Cardiac muscle cell (in vitro differentiated cells and primary cell): ENCODE measurements at regions not wholly inside any gene's neighbourhood (a gene's known extent, or its start where the extent isn't known, plus 50 kb on each side); places are given as distances from the start of the nearest gene placed in this dataset.
A peak's percentile ranks its signal among the peaks of the same experiment; 100 is the strongest.

ENCODE experiments used
- DNase-seq, 2 donors: peaks; one replicate each; pipeline versions ENCODE4 v3.0.0 to v3.0.0-alpha.2; 2010 to 2017; ENCODE audit warnings: low read depth in 1 of 2, low spot score in 1 of 2
- H3K27ac ChIP-seq: fragments of 200-600 bp; sonication (generic); 2 replicates; pipeline ENCODE4 v1.5.1; 2016
- H3K27me3 ChIP-seq: fragments of 200-600 bp; sonication (generic); 2 replicates; pipeline ENCODE4 v1.6.0; 2016; ENCODE audit warnings: control low read depth
- H3K36me3 ChIP-seq: fragments of 200-600 bp; sonication (generic); 2 replicates; pipeline ENCODE4 v1.5.1; 2016; ENCODE audit warnings: control low read depth
- H3K4me1 ChIP-seq: fragments of 200-600 bp; sonication (generic); 2 replicates; pipeline ENCODE4 v1.8.1; 2017; ENCODE audit warnings: low read depth, mild to moderate bottlenecking, mixed run types
- H3K4me3 ChIP-seq: fragments of 200-600 bp; sonication (generic); 2 replicates; pipeline ENCODE4 v1.5.1; 2016; ENCODE audit warnings: mild to moderate bottlenecking
- H3K9me3 ChIP-seq: fragments of 200-600 bp; sonication (generic); 2 replicates; pipeline ENCODE4 v1.5.1; 2017; ENCODE audit warnings: low read depth, mild to moderate bottlenecking, control low read depth
- TF ChIP-seq, protein P1 (sequence below): IDR thresholded peaks from 2 replicates; pipeline ENCODE4 v1.5.1; 2012; ENCODE audit warnings: low read depth, mild to moderate bottlenecking, low read length

DNA sequence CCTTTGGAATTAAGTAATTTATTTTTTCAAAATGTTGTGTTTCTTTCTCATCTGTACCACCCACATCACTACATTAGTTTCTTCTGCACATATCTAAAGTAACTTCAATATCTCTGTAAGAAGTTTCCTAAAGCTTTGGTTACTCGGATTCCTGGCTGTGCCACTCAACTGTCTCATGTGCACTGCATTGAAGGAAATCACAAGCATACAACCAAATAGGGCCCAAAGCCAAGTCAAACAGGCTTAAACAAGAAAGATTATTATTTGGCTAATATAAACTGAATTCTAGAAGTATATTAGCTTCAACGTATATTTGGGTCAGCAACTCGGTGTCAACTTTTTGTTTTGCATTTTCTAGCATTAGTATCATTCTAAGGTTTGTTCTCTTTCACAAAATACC is 1647.6 kb upstream of the SPRY2 start:
- Histone ChIP-seq H3K27me3 (no peaks in the 10 kb centered on the region), H3K4me3 (no peak overlapping the region), H3K9me3 (no peaks in the 10 kb centered on the region), H3K36me3 (no peaks in the 10 kb centered on the region), H3K27ac (no peak overlapping the region), H3K4me1 (peaks cover 9% of the 10 kb centered on the region)
- TF ChIP-seq, protein P1, sequence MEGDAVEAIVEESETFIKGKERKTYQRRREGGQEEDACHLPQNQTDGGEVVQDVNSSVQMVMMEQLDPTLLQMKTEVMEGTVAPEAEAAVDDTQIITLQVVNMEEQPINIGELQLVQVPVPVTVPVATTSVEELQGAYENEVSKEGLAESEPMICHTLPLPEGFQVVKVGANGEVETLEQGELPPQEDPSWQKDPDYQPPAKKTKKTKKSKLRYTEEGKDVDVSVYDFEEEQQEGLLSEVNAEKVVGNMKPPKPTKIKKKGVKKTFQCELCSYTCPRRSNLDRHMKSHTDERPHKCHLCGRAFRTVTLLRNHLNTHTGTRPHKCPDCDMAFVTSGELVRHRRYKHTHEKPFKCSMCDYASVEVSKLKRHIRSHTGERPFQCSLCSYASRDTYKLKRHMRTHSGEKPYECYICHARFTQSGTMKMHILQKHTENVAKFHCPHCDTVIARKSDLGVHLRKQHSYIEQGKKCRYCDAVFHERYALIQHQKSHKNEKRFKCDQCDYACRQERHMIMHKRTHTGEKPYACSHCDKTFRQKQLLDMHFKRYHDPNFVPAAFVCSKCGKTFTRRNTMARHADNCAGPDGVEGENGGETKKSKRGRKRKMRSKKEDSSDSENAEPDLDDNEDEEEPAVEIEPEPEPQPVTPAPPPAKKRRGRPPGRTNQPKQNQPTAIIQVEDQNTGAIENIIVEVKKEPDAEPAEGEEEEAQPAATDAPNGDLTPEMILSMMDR = no peak
- no peak for DNase-seq

DNA sequence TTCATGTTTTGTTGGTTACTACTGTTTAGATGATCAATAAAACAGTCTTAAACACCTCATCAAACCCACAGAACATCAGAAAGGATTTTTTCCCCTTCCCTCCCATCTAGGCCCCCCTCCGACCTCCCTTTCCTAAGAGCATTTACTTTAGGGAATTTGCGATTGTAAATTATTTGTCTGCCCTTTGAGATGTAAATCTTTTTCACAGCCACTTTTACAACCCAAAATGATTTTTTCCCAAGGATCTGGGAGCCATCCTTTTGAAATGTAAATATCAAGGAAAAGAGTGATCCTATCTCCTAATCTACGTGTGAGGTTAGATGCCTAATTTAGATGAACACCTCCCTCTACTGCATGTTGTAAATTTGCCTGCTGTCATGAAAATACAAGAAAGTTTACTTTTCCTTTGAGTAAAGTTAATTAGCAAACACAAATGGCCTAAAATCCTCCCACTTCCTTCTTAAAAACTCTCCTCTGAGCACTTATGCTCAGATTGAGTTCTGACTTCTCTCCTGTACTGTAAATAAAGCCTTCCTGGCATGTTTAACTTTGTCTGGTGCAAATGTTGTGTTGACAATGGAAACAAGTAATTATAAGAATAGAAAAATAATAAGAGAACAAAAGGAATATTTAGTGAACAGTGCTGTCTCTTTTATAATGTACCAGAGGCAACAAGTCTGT is 1646.9 kb upstream of the SPRY2 start:
- no peak overlapping the region for H3K4me3 ChIP-seq
- H3K4me1 ChIP-seq = peaks cover 9% of the 10 kb centered on the region
- TF ChIP-seq, protein P1 = no peak
- H3K27ac ChIP-seq = no peak overlapping the region
- H3K9me3 ChIP-seq = no peaks in the 10 kb centered on the region
- no peak for DNase-seq
- H3K36me3 ChIP-seq = no peaks in the 10 kb centered on the region
- no peaks in the 10 kb centered on the region for H3K27me3 ChIP-seq

DNA sequence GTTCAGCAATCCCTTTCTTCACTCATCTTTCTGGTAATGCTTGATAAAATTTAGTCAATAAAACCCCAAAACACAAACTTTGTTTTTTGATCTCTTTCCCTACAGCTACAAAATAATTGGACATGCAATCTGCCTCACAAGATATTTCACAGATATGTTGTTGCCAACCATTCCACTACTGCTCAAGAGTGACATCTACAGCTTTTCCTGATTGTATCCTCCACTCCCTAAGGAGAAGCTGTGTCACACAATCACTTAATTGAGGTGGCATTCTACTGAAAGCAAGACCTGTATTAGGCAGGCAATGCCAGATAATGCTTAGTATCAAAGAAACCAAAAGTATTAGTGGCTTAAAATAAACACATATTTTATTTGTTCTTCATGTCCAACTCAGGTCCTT is 1646.2 kb upstream of the SPRY2 start:
- TF ChIP-seq, protein P1 = no peak
- no peak overlapping the region for H3K27ac ChIP-seq
- DNase-seq = no peak
- H3K4me1 ChIP-seq = peaks cover 9% of the 10 kb centered on the region
- H3K9me3 ChIP-seq = no peaks in the 10 kb centered on the region
- no peaks in the 10 kb centered on the region for H3K36me3 ChIP-seq
- H3K27me3 ChIP-seq = no peaks in the 10 kb centered on the region
- no peak overlapping the region for H3K4me3 ChIP-seq

DNA sequence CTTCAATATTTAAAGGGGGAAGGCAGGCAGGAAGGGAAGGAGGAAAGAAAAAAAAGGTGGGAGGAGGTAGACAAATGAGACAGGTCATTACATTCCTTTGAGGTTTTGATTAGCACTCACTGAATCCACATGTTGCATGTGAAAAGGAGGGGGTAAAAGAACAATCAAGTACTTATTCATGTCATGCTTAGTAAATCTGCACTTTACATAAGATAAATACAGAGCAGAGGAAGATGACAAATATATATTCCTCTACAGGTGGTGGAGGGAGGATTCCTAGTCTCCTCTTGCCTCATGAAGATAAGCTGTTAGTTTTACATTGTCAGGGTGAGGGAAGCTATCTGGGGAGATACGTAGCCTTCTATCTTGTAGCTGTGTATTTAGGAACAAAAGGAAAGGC is 1645.4 kb upstream of the SPRY2 start:
- peaks cover 9% of the 10 kb centered on the region for H3K4me1 ChIP-seq
- H3K27me3 ChIP-seq = no peaks in the 10 kb centered on the region
- H3K4me3 ChIP-seq = no peak overlapping the region
- no peaks in the 10 kb centered on the region for H3K9me3 ChIP-seq
- no peak for DNase-seq
- H3K27ac ChIP-seq = no peak overlapping the region
- TF ChIP-seq, protein P1 = no peak
- no peaks in the 10 kb centered on the region for H3K36me3 ChIP-seq

DNA sequence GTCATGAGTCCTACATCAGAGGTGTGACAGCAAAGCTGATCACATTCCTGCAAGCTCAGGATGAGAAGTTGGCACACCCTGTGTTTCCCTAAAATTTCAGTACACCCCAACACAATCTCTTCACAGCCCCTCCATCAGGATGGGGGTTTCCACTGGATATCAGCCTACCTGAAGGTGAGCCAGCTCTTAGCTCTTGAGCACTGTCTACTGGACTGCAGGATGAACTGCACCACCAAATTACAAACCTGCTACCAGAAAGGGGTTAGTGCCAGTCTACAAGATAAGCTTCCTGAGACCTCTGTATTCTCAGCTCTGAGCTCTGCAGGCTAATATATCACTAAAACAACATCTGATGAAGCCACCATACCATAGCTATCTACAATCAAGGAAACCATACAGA is 1616.2 kb upstream of the SPRY2 start:
- Histone ChIP-seq H3K27ac (no peak overlapping the region), H3K36me3 (no peaks in the 10 kb centered on the region), H3K4me3 (no peak overlapping the region), H3K27me3 (no peaks in the 10 kb centered on the region), H3K4me1 (no peaks in the 10 kb centered on the region), H3K9me3 (no peaks in the 10 kb centered on the region)
- TF ChIP-seq, protein P1 = no peak
- no peak for DNase-seq

DNA sequence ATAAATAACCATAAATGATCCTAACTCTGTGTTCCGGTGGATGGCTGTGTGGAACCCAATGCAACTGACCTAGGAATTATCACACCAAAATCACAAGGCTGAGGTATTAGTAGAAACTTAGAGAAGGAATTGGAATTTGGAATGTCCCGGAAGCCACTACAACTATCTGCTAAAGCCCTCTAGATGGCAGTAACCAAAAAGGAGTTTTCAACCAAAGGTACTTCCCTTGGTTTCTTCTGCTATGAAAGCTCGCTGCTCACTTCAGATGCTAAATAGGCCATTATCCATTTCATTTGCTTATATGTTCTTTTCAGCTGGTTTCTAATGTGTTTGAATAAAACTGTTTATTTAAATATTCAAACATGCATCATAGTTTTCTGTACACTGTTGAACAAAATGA is 1589.1 kb upstream of the SPRY2 start:
- DNase-seq = peak; percentile 5 to 70
- Histone ChIP-seq H3K4me3 (no peak overlapping the region), H3K4me1 (peaks cover 8% of the 10 kb centered on the region), H3K9me3 (no peaks in the 10 kb centered on the region), H3K27me3 (no peaks in the 10 kb centered on the region), H3K36me3 (no peaks in the 10 kb centered on the region), H3K27ac (no peak overlapping the region)
- TF ChIP-seq, protein P1 = peak; percentile 13
